ENCODE measurements at regions not wholly inside any gene's neighbourhood (a gene's known extent, or its start where the extent isn't known, plus 50 kb on each side); places are given as distances from the start of the nearest gene placed in this dataset.

- no peaks in the 10 kb centered on the region for H3F3A ChIP-seq (ENCODE audit: insufficient read depth, low read length, poor library complexity, severe bottlenecking)
- TF ChIP-seq MXI1 (conservative IDR thresholded peaks at IDR 0.05; ENCODE audit: poor library complexity, severe bottlenecking) (no peak), POLR2AphosphoS5 (IDR thresholded peaks at IDR 0.05) (no peak), RAD21 (conservative IDR thresholded peaks at IDR 0.05) (no peak), REST (IDR thresholded peaks at IDR 0.05; ENCODE audit: borderline replicate concordance) (no peak), CTCF (IDR thresholded peaks at IDR 0.05; ENCODE audit: poor library complexity, severe bottlenecking) (no peak), EP300 (conservative IDR thresholded peaks at IDR 0.05; ENCODE audit: poor library complexity, severe bottlenecking) (no peak), TAF1 (IDR thresholded peaks at IDR 0.05; ENCODE audit: low read depth) (no peak), EZH2 (IDR thresholded peaks at IDR 0.05; ENCODE audit: borderline replicate concordance, insufficient read depth, low read length, poor library complexity, severe bottlenecking) (no peak), SMC3 (conservative IDR thresholded peaks at IDR 0.05; ENCODE audit: poor library complexity) (no peak)
- H3K4me3 ChIP-seq (ENCODE audit: low read length): no peak overlapping the region
- H3K27me3 ChIP-seq (ENCODE audit: insufficient read depth, low read depth, low read length): no peaks in the 10 kb centered on the region
- no peaks in the 10 kb centered on the region for H3K9me2 ChIP-seq (ENCODE audit: insufficient read depth, low read length)
- H3K79me2 ChIP-seq (replicated peaks; ENCODE audit: insufficient read depth, low read length): no peaks in the 10 kb centered on the region
- H3K4me2 ChIP-seq (ENCODE audit: low read length): no peak overlapping the region
- H4K20me1 ChIP-seq (ENCODE audit: insufficient read depth): no peaks in the 10 kb centered on the region
- no peaks in the 10 kb centered on the region for H3K9me3 ChIP-seq (ENCODE audit: low read length)
- no peak overlapping the region for H3K9ac ChIP-seq (ENCODE audit: low read length)
- H2AFZ ChIP-seq (ENCODE audit: low read depth, low read length): no peak overlapping the region
- no peak overlapping the region for H3K27ac ChIP-seq (ENCODE audit: low read length)
- H3K36me3 ChIP-seq (ENCODE audit: insufficient read depth, low read length): peaks cover 5% of the 10 kb centered on the region
These were observed 80.8 kb upstream of the MTNR1B start for GRCh38 chr11:92888696-92889095.

GRCh38 chr11:92890846-92891245 is 78.6 kb upstream of the MTNR1B start:
- no peak overlapping the region for H2AFZ ChIP-seq (ENCODE audit: low read depth, low read length)
- H3K79me2 ChIP-seq (replicated peaks; ENCODE audit: insufficient read depth, low read length): no peaks in the 10 kb centered on the region
- no peak overlapping the region for H3K4me3 ChIP-seq (ENCODE audit: low read length)
- H4K20me1 ChIP-seq (ENCODE audit: insufficient read depth): no peaks in the 10 kb centered on the region
- no peaks in the 10 kb centered on the region for H3F3A ChIP-seq (ENCODE audit: insufficient read depth, low read length, poor library complexity, severe bottlenecking)
- H3K9me2 ChIP-seq (ENCODE audit: insufficient read depth, low read length): no peaks in the 10 kb centered on the region
- no peak overlapping the region for H3K9ac ChIP-seq (ENCODE audit: low read length)
- no peaks in the 10 kb centered on the region for H3K9me3 ChIP-seq (ENCODE audit: low read length)
- no peaks in the 10 kb centered on the region for H3K27me3 ChIP-seq (ENCODE audit: insufficient read depth, low read depth, low read length)
- no peak for TF ChIP-seq TAF1 (IDR thresholded peaks at IDR 0.05; ENCODE audit: low read depth)
- TF ChIP-seq REST (IDR thresholded peaks at IDR 0.05; ENCODE audit: borderline replicate concordance): no peak
- H3K36me3 ChIP-seq (ENCODE audit: insufficient read depth, low read length): peaks cover 5% of the 10 kb centered on the region
- no peak overlapping the region for H3K27ac ChIP-seq (ENCODE audit: low read length)
- no peak overlapping the region for H3K4me2 ChIP-seq (ENCODE audit: low read length)

All from neural cell (in vitro differentiated cells).